HG02623 (cell line): ENCODE measurements at regions not wholly inside any gene's neighbourhood (a gene's known extent, or its start where the extent isn't known, plus 50 kb on each side); places are given as distances from the start of the nearest gene placed in this dataset.

Experiments
- ATAC-seq: cut with Tn5 transposase; IDR thresholded peaks from one replicate; pipeline ENCODE4 v1.9.1; 2021; ENCODE audit warnings: moderate library complexity; ENCODE audit not compliant: unreplicated experiment

- no peak for ATAC-seq
Measured at GRCh38 chr5:135207866-135208265, 173.8 kb upstream of the PITX1 start.

- ATAC-seq = no peak
Measured at GRCh38 chr5:135206862-135207261, 172.8 kb upstream of the PITX1 start.

- ATAC-seq = no peak
Measured at GRCh38 chr5:135205632-135206349, 171.8 kb upstream of the PITX1 start.

DNA sequence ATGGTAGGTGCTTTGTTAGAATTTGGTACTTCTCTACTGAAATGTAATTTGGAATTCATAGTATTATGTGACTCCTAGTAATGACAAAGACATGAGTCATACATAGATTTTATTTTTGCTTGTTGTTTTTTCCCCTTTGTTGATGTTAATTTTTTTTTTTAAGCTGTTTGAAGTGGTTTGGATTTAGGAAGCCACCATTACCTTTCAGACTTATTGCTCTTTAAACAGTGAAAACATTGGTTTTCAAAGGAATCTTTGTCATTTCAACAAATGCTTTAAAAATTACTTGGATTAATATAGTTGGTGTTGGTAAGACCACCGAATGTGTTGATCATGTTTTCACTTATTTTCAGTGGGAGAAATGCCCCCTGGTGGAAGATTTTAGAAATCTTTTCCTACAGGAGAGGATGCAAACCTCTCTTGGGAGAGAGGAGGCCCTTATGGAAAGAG is 170.1 kb upstream of the PITX1 start:
- no peak for ATAC-seq

DNA sequence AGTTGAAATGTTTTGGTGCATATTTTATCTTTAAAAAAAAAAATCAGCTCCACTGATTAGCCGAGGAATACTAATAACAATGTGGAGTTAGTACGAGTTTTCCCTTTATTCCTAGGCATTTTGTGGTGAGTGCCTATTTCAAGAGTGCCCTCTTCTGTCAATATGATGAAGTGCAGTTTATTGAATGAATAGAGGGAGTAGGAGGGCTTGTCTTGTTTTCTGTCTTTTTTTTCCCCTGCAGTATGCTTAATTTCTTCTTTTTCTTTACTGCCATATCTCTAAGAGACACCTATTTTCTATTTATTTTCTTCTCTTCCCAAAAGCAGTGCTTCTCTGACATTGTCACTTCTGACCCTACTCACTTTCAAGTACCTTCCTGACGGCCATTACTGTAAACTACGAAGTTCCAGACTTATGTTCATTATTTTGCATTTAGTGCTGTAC is 169.6 kb upstream of the PITX1 start:
- no peak for ATAC-seq

- ATAC-seq = no peak
Measured at GRCh38 chr5:135203019-135203418, 169.0 kb upstream of the PITX1 start.

- ATAC-seq = no peak
Measured at GRCh38 chr5:135199919-135200318, 165.9 kb upstream of the PITX1 start.

DNA sequence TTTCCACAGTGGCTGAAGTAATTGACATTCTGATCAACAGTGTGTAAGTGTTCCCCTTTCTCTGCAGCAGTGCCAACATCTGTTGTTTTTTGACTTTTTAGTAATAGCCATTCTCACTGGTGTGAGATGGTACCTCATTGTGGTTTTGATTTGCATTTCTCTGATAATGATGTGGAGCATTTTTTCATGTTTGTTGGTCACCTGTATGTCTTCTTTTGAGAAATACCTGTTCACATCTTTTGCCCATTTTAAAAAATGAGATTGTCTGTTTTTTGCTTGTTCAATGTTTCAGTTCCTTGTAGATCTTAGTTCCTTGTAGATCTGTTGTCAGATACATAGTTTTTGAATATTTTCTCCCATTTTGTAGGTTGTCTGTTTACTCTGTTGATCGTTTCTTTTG is 162.5 kb upstream of the PITX1 start:
- ATAC-seq = no peak

GRCh38 chr5:135195270-135195608 is 161.2 kb upstream of the PITX1 start:
- no peak for ATAC-seq

DNA sequence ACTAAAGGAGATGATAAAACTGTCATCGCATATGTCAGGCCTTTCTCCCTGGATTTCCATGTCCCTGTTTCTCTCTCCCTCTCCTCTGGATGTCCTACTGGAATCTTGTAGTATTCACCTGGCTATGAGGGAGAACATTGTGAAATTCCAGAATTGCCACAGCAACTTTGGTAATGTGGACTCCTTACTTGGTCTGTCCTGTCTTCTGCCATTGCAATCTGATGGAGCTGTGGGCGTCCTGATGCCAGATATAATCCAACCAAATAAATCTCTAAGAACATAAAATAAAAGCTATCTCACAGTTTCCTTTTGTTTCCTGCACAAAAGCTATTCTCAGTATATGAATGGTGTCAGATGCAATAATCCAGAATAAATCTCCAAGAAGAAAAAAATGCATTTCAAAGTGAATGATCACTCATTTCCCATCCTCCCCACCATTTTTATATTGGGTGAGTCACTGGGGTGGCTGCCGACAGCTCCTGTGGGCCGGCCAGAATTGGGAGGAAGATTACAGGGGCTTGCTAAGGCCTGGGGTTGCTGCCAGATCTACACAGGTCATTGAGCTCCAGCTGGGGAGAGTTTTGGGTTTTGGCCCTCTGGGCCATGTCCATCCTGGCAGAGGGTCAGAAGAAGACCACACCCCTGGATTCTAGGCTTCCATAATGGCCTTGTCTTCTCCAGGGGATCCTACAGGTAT is 160.7 kb upstream of the PITX1 start:
- no peak for ATAC-seq

DNA sequence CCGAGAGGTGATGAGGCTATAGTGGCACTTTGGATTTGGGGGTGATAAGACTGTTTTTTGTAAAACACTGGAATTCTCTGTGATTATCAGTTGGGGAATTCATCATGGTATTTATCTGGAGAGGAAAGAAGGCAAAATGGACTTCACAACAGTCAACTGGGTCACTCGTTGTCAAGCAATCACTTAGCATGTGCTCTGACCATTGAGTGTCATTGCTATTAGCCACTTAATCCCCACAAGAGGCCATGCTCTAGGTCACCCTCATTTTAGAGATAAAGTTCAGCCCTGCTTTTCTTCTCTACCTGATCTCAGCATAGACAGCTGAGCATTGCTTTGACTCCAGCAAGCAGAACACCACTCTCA is 160.1 kb upstream of the PITX1 start:
- no peak for ATAC-seq

- no peak for ATAC-seq
Measured at GRCh38 chr5:135193213-135194125, 159.4 kb upstream of the PITX1 start.

GRCh38 chr5:135192351-135192750 is 158.3 kb upstream of the PITX1 start:
- ATAC-seq = no peak

- ATAC-seq = peak; percentile 92
Measured at GRCh38 chr5:135191084-135191826, 157.2 kb upstream of the PITX1 start.

- ATAC-seq = no peak
Measured at GRCh38 chr5:135190416-135191083, 156.5 kb upstream of the PITX1 start.

DNA sequence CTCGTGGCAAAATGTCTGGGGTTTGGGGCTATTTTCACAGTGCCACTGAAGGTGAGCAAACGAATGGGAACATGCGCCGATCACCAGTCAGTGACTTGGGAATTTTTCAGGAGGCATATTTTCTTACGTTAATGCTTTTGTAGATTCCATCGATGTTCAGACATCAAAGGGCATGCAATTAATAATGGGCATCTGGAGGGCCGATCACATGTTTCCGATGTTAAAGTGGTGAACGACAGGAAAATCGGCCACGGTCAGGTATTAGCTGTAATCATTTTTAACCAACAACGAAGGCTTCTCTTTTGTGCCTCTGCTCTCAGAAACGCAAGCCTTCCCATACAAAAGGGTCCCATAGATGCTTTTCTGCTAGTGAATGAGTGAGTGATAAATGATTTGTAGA is 155.0 kb upstream of the PITX1 start:
- ATAC-seq = no peak

- no peak for ATAC-seq
Measured at GRCh38 chr5:135188233-135188914, 154.3 kb upstream of the PITX1 start.

DNA sequence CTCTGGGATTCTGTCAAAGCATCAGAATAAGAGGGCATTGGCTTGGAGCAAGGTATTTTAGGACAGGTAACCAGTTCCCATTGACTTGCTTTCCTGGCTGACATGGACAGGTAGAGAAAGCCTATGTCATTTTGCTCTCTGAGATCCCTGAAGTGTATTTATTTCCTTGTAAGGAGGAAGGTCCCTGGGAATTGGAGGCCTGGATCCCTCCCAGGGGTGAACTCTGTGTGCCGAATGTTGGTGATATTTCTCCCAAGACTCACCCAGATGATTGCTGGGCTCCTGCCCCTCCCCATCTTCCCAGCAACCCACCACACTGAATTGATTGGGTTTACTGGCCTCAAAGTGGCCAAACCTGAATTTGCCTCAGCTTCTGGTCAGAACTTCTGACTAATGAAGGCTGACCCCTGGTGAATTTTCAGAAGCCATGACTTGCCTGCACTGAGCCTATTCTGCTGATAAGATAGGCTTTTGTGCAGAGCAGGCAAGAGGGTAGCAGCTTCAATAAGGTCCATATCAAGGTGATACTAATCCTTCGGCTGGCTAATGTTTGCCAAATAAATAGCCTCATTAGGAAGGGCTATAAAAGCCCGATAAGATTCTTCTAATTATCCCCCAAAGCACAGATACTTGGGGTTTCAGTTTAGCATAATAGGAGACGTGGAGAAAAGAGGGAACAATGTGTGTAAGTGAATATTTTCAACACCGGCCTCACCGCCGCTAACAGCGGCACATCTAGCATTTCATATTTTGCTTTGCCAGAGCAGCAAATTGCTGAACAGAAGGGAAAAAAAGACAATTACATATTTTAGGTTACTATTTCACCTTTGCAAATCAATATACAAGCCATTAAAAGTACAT is 152.9 kb upstream of the PITX1 start:
- no peak for ATAC-seq
